ENCODE measurements at regions not wholly inside any gene's neighbourhood (a gene's known extent, or its start where the extent isn't known, plus 50 kb on each side); places are given as distances from the start of the nearest gene placed in this dataset.
"Not testable (repeated sequence)": the region's sequence is repeated elsewhere in the genome, so short reads cannot be mapped to it uniquely, and the experiment has no call there.

- no peak for DNase-seq (ENCODE audit: low read depth)
Observed at GRCh38 chr12:75759196-75759595, 247.8 kb upstream of the KRR1 start.

GRCh38 chr12:75756771-75757170 is 245.4 kb upstream of the KRR1 start:
- no peak for DNase-seq (ENCODE audit: low read depth)

GRCh38 chr12:75756111-75756510 is 244.7 kb upstream of the KRR1 start:
- no peak for DNase-seq (ENCODE audit: low read depth)

- no peak for DNase-seq (ENCODE audit: low read depth)
Observed at GRCh38 chr12:75754698-75755097, 243.3 kb upstream of the KRR1 start.

GRCh38 chr12:75754141-75754540 is 242.7 kb upstream of the KRR1 start:
- no peak for DNase-seq (ENCODE audit: low read depth)

- DNase-seq (ENCODE audit: low read depth), result peak; percentile 41
Observed at GRCh38 chr12:75751769-75752471, 240.5 kb upstream of the KRR1 start.

GRCh38 chr12:75750716-75751306 is 239.4 kb upstream of the KRR1 start:
- DNase-seq (ENCODE audit: low read depth), result peak; percentile 76

- not testable (repeated sequence) for DNase-seq (ENCODE audit: low read depth)
Observed at GRCh38 chr12:75748990-75749389, 237.6 kb upstream of the KRR1 start.

- DNase-seq (ENCODE audit: low read depth), result no peak
Observed at GRCh38 chr12:75748136-75748535, 236.7 kb upstream of the KRR1 start.

GRCh38 chr12:75747572-75748021 is 236.2 kb upstream of the KRR1 start:
- peak; percentile 78 for DNase-seq (ENCODE audit: low read depth)

- no peak for DNase-seq (ENCODE audit: low read depth)
Observed at GRCh38 chr12:75746621-75747020, 235.2 kb upstream of the KRR1 start.

GRCh38 chr12:75744607-75745256 is 233.3 kb upstream of the KRR1 start:
- DNase-seq (ENCODE audit: low read depth), result no peak

- DNase-seq (ENCODE audit: low read depth), result no peak
Observed at GRCh38 chr12:75742961-75743360, 231.6 kb upstream of the KRR1 start.

- DNase-seq (ENCODE audit: low read depth), result no peak
Observed at GRCh38 chr12:75742048-75742447, 230.6 kb upstream of the KRR1 start.

- no peak for DNase-seq (ENCODE audit: low read depth)
Observed at GRCh38 chr12:75739912-75740311, 228.5 kb upstream of the KRR1 start.

GRCh38 chr12:75739098-75739497 is 227.7 kb upstream of the KRR1 start:
- DNase-seq (ENCODE audit: low read depth), result not testable (repeated sequence)

GRCh38 chr12:75738486-75738885 is 227.1 kb upstream of the KRR1 start:
- DNase-seq (ENCODE audit: low read depth), result no peak

GRCh38 chr12:75735853-75736252 is 224.4 kb upstream of the KRR1 start:
- no peak for DNase-seq (ENCODE audit: low read depth)

GRCh38 chr12:75728826-75729225 is 217.4 kb upstream of the KRR1 start:
- no peak for DNase-seq (ENCODE audit: low read depth)

GRCh38 chr12:75727577-75727976 is 216.2 kb upstream of the KRR1 start:
- no peak for DNase-seq (ENCODE audit: low read depth)

- DNase-seq (ENCODE audit: low read depth), result peak; percentile 71
Observed at GRCh38 chr12:75725521-75726111, 214.2 kb upstream of the KRR1 start.

- DNase-seq (ENCODE audit: low read depth), result peak; percentile 93
Observed at GRCh38 chr12:75724928-75725312, 213.5 kb upstream of the KRR1 start.
